MM.1S (cell line): ENCODE measurements at regions not wholly inside any gene's neighbourhood (a gene's known extent, or its start where the extent isn't known, plus 50 kb on each side); places are given as distances from the start of the nearest gene placed in this dataset.
"Not testable (repeated sequence)": the region's sequence is repeated elsewhere in the genome, so short reads cannot be mapped to it uniquely, and the experiment has no call there.

ENCODE experiments used
- DNase-seq: peaks from one replicate; pipeline ENCODE4 v3.0.0-alpha.2; 2015
- H2AFZ ChIP-seq: fragments of 300-600 bp; sonication (generic); 2 replicates; pipeline ENCODE4 v1.6.0; 2016; ENCODE audit warnings: antibody characterized with exemption, low read length
- H3F3A ChIP-seq: fragments of 300-600 bp; sonication (generic); 2 replicates; pipeline ENCODE4 v1.6.1; 2016; ENCODE audit warnings: mild to moderate bottlenecking, antibody characterized with exemption, low read length, moderate library complexity, mixed read lengths; ENCODE audit not compliant: insufficient read depth
- H3K27ac ChIP-seq: fragments of 300-600 bp; sonication (generic); 2 replicates; pipeline ENCODE4 v1.5.1; 2016; ENCODE audit warnings: mild to moderate bottlenecking, low read length
- H3K27me3 ChIP-seq: fragments of 300-600 bp; sonication (generic); replicated peaks from 2 replicates; pipeline ENCODE4 v1.6.0; 2016; ENCODE audit warnings: low read length; ENCODE audit not compliant: insufficient read depth
- H3K36me3 ChIP-seq: fragments of 300-600 bp; sonication (generic); replicated peaks from 2 replicates; pipeline ENCODE4 v1.6.1; 2016; ENCODE audit warnings: mild to moderate bottlenecking, low read length, mixed read lengths; ENCODE audit not compliant: insufficient read depth
- H3K4me1 ChIP-seq: fragments of 300-600 bp; sonication (generic); 2 replicates; pipeline ENCODE4 v1.6.1; 2016; ENCODE audit warnings: low read length, mixed read lengths
- H3K4me2 ChIP-seq: fragments of 300-600 bp; sonication (generic); 2 replicates; pipeline ENCODE4 v1.6.0; 2016; ENCODE audit warnings: low read depth, low read length
- H3K4me3 ChIP-seq: fragments of 300-600 bp; sonication (generic); 2 replicates; pipeline ENCODE4 v1.5.1; 2016; ENCODE audit warnings: low read length, mixed read lengths
- H3K79me2 ChIP-seq: fragments of 300-600 bp; sonication (generic); 2 replicates; pipeline ENCODE4 v1.6.1; 2016; ENCODE audit warnings: mixed run types, low read length, mixed read lengths
- H3K9ac ChIP-seq: fragments of 300-600 bp; sonication (generic); 2 replicates; pipeline ENCODE4 v1.6.1; 2016; ENCODE audit warnings: low read length, mixed read lengths
- H3K9me2 ChIP-seq: fragments of 300-600 bp; sonication (generic); replicated peaks from 2 replicates; pipeline ENCODE4 v1.6.1; 2016; ENCODE audit warnings: mild to moderate bottlenecking, low read length, mixed read lengths; ENCODE audit not compliant: insufficient read depth
- H3K9me3 ChIP-seq: fragments of 300-600 bp; sonication (generic); replicated peaks from 2 replicates; pipeline ENCODE4 v1.6.1; 2016; ENCODE audit warnings: mild to moderate bottlenecking, low read length, mixed read lengths; ENCODE audit not compliant: insufficient read depth
- H4K20me1 ChIP-seq: fragments of 300-600 bp; sonication (generic); 2 replicates; pipeline ENCODE4 v1.6.1; 2016; ENCODE audit warnings: mild to moderate bottlenecking, low read length, moderate library complexity, mixed read lengths; ENCODE audit not compliant: insufficient read depth
- CTCF ChIP-seq: fragments of 300-600 bp; sonication (generic); IDR thresholded peaks from 2 replicates; pipeline ENCODE4 v1.5.1; 2016; ENCODE audit warnings: antibody characterized with exemption, low read length, mixed read lengths
- EZH2 ChIP-seq: fragments of 300-600 bp; sonication (generic); optimal IDR thresholded peaks from 2 replicates; pipeline ENCODE3; 2017; ENCODE audit warnings: low read depth, mild to moderate bottlenecking, antibody characterized with exemption, low read length, mixed read lengths
- EZH2phosphoT487 ChIP-seq: fragments of 300-600 bp; sonication (generic); IDR thresholded peaks from 2 replicates; pipeline ENCODE4 v1.6.1; 2018; ENCODE audit warnings: antibody characterized with exemption, low read length

GRCh38 chr12:131395971-131396573, 314.8 kb upstream of the SFSWAP start:
- no peak overlapping the region for H3K9ac ChIP-seq
- no peak overlapping the region for H3K27ac ChIP-seq
- H3K36me3 ChIP-seq = no peaks in the 10 kb centered on the region
- no peaks in the 10 kb centered on the region for H4K20me1 ChIP-seq
- H3F3A ChIP-seq = no peaks in the 10 kb centered on the region
- H3K79me2 ChIP-seq = no peaks in the 10 kb centered on the region
- no peaks in the 10 kb centered on the region for H3K4me1 ChIP-seq
- DNase-seq = no peak
- TF ChIP-seq EZH2 = no peak
- no peak for TF ChIP-seq EZH2phosphoT487
- no peak for TF ChIP-seq CTCF
- no peaks in the 10 kb centered on the region for H3K9me3 ChIP-seq
- no peaks in the 10 kb centered on the region for H3K27me3 ChIP-seq
- H3K9me2 ChIP-seq = no peaks in the 10 kb centered on the region
- H2AFZ ChIP-seq = no peak overlapping the region
- no peak overlapping the region for H3K4me3 ChIP-seq
- no peak overlapping the region for H3K4me2 ChIP-seq

GRCh38 chr12:131397493-131398181, 313.3 kb upstream of the SFSWAP start:
- H3K9me3 ChIP-seq = no peaks in the 10 kb centered on the region
- no peaks in the 10 kb centered on the region for H4K20me1 ChIP-seq
- no peak overlapping the region for H3K4me3 ChIP-seq
- TF ChIP-seq CTCF = no peak
- TF ChIP-seq EZH2phosphoT487 = no peak
- TF ChIP-seq EZH2 = no peak
- H3K4me2 ChIP-seq = no peak overlapping the region
- no peak overlapping the region for H3K9ac ChIP-seq
- no peak overlapping the region for H2AFZ ChIP-seq
- no peaks in the 10 kb centered on the region for H3F3A ChIP-seq
- no peaks in the 10 kb centered on the region for H3K9me2 ChIP-seq
- H3K79me2 ChIP-seq = no peaks in the 10 kb centered on the region
- no peaks in the 10 kb centered on the region for H3K27me3 ChIP-seq
- H3K4me1 ChIP-seq = no peaks in the 10 kb centered on the region
- DNase-seq = no peak
- no peaks in the 10 kb centered on the region for H3K36me3 ChIP-seq
- no peak overlapping the region for H3K27ac ChIP-seq

DNA sequence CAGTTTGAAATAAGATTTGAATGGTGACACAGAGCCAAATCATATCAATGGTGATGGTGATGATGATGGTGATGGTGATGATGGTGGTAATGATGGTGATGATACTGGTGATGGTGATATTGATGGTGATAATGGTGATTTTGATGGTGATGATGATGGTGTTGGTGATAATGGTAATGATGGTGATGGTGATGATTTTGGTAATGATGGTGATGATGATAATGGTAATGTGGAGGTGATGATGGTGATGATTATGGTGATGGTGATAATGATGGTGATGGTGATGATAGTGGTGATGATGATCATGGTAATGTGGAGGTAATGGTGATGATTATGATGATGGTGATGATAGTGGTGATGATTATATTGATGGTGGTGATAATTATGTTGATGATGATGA, 311.9 kb upstream of the SFSWAP start:
- H4K20me1 ChIP-seq = no peaks in the 10 kb centered on the region
- H3K9me3 ChIP-seq = no peaks in the 10 kb centered on the region
- no peaks in the 10 kb centered on the region for H3K79me2 ChIP-seq
- no peaks in the 10 kb centered on the region for H3K9me2 ChIP-seq
- H3K4me2 ChIP-seq = no peak overlapping the region
- no peak overlapping the region for H3K27ac ChIP-seq
- H3K4me1 ChIP-seq = no peaks in the 10 kb centered on the region
- TF ChIP-seq EZH2phosphoT487 (no peak), EZH2 (no peak), CTCF (no peak)
- H3K36me3 ChIP-seq = no peaks in the 10 kb centered on the region
- no peak overlapping the region for H3K9ac ChIP-seq
- H3K27me3 ChIP-seq = no peaks in the 10 kb centered on the region
- H2AFZ ChIP-seq = no peak overlapping the region
- no peaks in the 10 kb centered on the region for H3F3A ChIP-seq
- DNase-seq = no peak
- H3K4me3 ChIP-seq = no peak overlapping the region

DNA sequence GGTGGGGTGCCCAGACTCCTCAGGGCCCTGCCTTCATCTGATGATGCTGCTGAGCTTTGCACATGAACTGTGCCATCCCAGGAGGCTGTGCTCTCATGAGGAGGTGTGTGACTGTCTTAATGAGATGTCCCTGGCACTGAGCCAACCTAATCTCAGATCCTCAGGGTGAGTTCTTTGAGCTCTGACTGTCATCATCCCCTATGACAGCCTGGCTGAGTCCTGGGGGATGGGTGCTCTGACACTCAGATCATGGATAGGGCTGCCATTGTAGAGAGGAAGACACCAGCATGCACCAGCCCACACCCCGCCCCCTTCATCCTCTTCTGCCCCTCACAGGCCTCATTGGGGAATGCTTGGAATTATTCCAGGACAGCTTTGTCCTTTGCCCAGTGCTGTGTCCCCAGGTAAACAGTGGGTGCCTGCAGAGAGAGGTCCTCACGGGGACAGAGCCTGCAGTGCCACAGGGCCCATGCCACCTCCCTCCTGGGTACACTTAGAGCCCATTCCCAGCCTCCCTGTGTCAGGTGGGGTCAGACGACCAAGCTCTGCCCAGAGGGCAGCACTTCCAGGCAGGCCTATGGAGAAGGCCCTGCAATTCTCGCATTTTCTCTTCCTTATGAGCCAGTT, 310.1 kb upstream of the SFSWAP start:
- not testable (repeated sequence) for H3K9me3 ChIP-seq, H3K79me2 ChIP-seq, H3K36me3 ChIP-seq, H3K9ac ChIP-seq, H3K4me1 ChIP-seq, H3K4me3 ChIP-seq, DNase-seq, H2AFZ ChIP-seq, H4K20me1 ChIP-seq, H3K27me3 ChIP-seq, H3F3A ChIP-seq, H3K9me2 ChIP-seq, H3K27ac ChIP-seq, H3K4me2 ChIP-seq

GRCh38 chr12:131401907-131402633, 308.8 kb upstream of the SFSWAP start:
- not testable (repeated sequence) for DNase-seq, H3K27ac ChIP-seq, H3K4me2 ChIP-seq, H3K4me3 ChIP-seq, H4K20me1 ChIP-seq, H3F3A ChIP-seq, H3K79me2 ChIP-seq, H3K9me2 ChIP-seq, H2AFZ ChIP-seq, H3K36me3 ChIP-seq, H3K9ac ChIP-seq, H3K9me3 ChIP-seq, H3K27me3 ChIP-seq, H3K4me1 ChIP-seq
